ENCODE measurements at regions not wholly inside any gene's neighbourhood (a gene's known extent, or its start where the extent isn't known, plus 50 kb on each side); places are given as distances from the start of the nearest gene placed in this dataset.

GRCh38 chr13:82248762-82249161, 1633.5 kb downstream of the SLITRK1 start:
- H3K9me3 Mint-ChIP-seq (ENCODE audit: insufficient read depth), result peaks cover 12% of the 10 kb centered on the region
- H3K36me3 Mint-ChIP-seq (ENCODE audit: low read depth), result no peaks in the 10 kb centered on the region
- no peaks in the 10 kb centered on the region for H3K4me1 Mint-ChIP-seq (ENCODE audit: low read depth)
- DNase-seq, result no peak
- no peak for ATAC-seq
- H3K27me3 Mint-ChIP-seq (ENCODE audit: low read depth), result no peaks in the 10 kb centered on the region
- no peak overlapping the region for H3K4me3 Mint-ChIP-seq
- ChIA-PET CTCF (no interaction called here), POLR2A (no interaction called here)
- H3K27ac Mint-ChIP-seq, result no peak overlapping the region

GRCh38 chr13:82245860-82246259, 1636.4 kb downstream of the SLITRK1 start:
- no peak overlapping the region for H3K4me3 Mint-ChIP-seq
- H3K9me3 Mint-ChIP-seq (ENCODE audit: insufficient read depth), result no peaks in the 10 kb centered on the region
- H3K4me1 Mint-ChIP-seq (ENCODE audit: low read depth), result no peaks in the 10 kb centered on the region
- no peaks in the 10 kb centered on the region for H3K36me3 Mint-ChIP-seq (ENCODE audit: low read depth)
- ATAC-seq (no peak), DNase-seq (no peak)
- POLR2A ChIA-PET, result no interaction called here
- no peaks in the 10 kb centered on the region for H3K27me3 Mint-ChIP-seq (ENCODE audit: low read depth)
- H3K27ac Mint-ChIP-seq, result no peak overlapping the region
- CTCF ChIA-PET, result no interaction called here

GRCh38 chr13:82224806-82225205, 1657.5 kb downstream of the SLITRK1 start:
- H3K9me3 Mint-ChIP-seq (ENCODE audit: insufficient read depth), result peaks cover 22% of the 10 kb centered on the region
- no peaks in the 10 kb centered on the region for H3K4me1 Mint-ChIP-seq (ENCODE audit: low read depth)
- no peaks in the 10 kb centered on the region for H3K36me3 Mint-ChIP-seq (ENCODE audit: low read depth)
- no peak overlapping the region for H3K4me3 Mint-ChIP-seq
- ATAC-seq, result no peak
- no peaks in the 10 kb centered on the region for H3K27me3 Mint-ChIP-seq (ENCODE audit: low read depth)
- CTCF ChIA-PET, result no interaction called here
- POLR2A ChIA-PET, result no interaction called here
- H3K27ac Mint-ChIP-seq, result no peak overlapping the region
- DNase-seq, result no peak

GRCh38 chr13:82221621-82222020, 1660.7 kb downstream of the SLITRK1 start:
- POLR2A ChIA-PET, result no interaction called here
- Mint-ChIP-seq H3K9me3 (ENCODE audit: insufficient read depth) (peaks cover 16% of the 10 kb centered on the region), H3K4me3 (no peak overlapping the region), H3K4me1 (ENCODE audit: low read depth) (no peaks in the 10 kb centered on the region), H3K27me3 (ENCODE audit: low read depth) (no peaks in the 10 kb centered on the region), H3K36me3 (ENCODE audit: low read depth) (no peaks in the 10 kb centered on the region), H3K27ac (no peak overlapping the region)
- ATAC-seq, result no peak
- CTCF ChIA-PET, result no interaction called here
- no peak for DNase-seq

GRCh38 chr13:82220641-82221040, 1661.6 kb downstream of the SLITRK1 start:
- Mint-ChIP-seq H3K4me3 (no peak overlapping the region), H3K36me3 (ENCODE audit: low read depth) (no peaks in the 10 kb centered on the region), H3K4me1 (ENCODE audit: low read depth) (no peaks in the 10 kb centered on the region), H3K9me3 (ENCODE audit: insufficient read depth) (peaks cover 8% of the 10 kb centered on the region), H3K27ac (no peak overlapping the region), H3K27me3 (ENCODE audit: low read depth) (no peaks in the 10 kb centered on the region)
- ChIA-PET POLR2A (no interaction called here), CTCF (no interaction called here)
- ATAC-seq (no peak), DNase-seq (no peak)

- DNase-seq (no peak), ATAC-seq (no peak)
- Mint-ChIP-seq H3K27ac (no peak overlapping the region), H3K9me3 (ENCODE audit: insufficient read depth) (peaks cover 19% of the 10 kb centered on the region), H3K4me1 (ENCODE audit: low read depth) (no peaks in the 10 kb centered on the region), H3K36me3 (ENCODE audit: low read depth) (no peaks in the 10 kb centered on the region), H3K27me3 (ENCODE audit: low read depth) (no peaks in the 10 kb centered on the region), H3K4me3 (no peak overlapping the region)
- CTCF ChIA-PET, result no interaction called here
- POLR2A ChIA-PET, result no interaction called here
These were observed 1666.1 kb downstream of the SLITRK1 start for GRCh38 chr13:82216165-82216564.

- Mint-ChIP-seq H3K27me3 (ENCODE audit: low read depth) (no peaks in the 10 kb centered on the region), H3K4me3 (no peak overlapping the region), H3K36me3 (ENCODE audit: low read depth) (no peaks in the 10 kb centered on the region), H3K4me1 (ENCODE audit: low read depth) (no peaks in the 10 kb centered on the region), H3K9me3 (ENCODE audit: insufficient read depth) (peaks cover 19% of the 10 kb centered on the region), H3K27ac (no peak overlapping the region)
- POLR2A ChIA-PET, result no interaction called here
- CTCF ChIA-PET, result no interaction called here
- no peak for ATAC-seq
- DNase-seq, result no peak
These were observed 1667.9 kb downstream of the SLITRK1 start for GRCh38 chr13:82214341-82214740.

- Mint-ChIP-seq H3K36me3 (ENCODE audit: low read depth) (no peaks in the 10 kb centered on the region), H3K4me1 (ENCODE audit: low read depth) (no peaks in the 10 kb centered on the region), H3K27me3 (ENCODE audit: low read depth) (no peaks in the 10 kb centered on the region), H3K4me3 (no peak overlapping the region), H3K27ac (no peak overlapping the region), H3K9me3 (ENCODE audit: insufficient read depth) (peaks cover 19% of the 10 kb centered on the region)
- no peak for DNase-seq
- no peak for ATAC-seq
- POLR2A ChIA-PET, result no interaction called here
- CTCF ChIA-PET, result no interaction called here
These were observed 1676.0 kb downstream of the SLITRK1 start for GRCh38 chr13:82206241-82206640.

- DNase-seq, result no peak
- no peak for ATAC-seq
- CTCF ChIA-PET, result no interaction called here
- no peaks in the 10 kb centered on the region for H3K27me3 Mint-ChIP-seq (ENCODE audit: low read depth)
- peaks cover 29% of the 10 kb centered on the region for H3K9me3 Mint-ChIP-seq (ENCODE audit: insufficient read depth)
- H3K36me3 Mint-ChIP-seq (ENCODE audit: low read depth), result no peaks in the 10 kb centered on the region
- H3K4me1 Mint-ChIP-seq (ENCODE audit: low read depth), result no peaks in the 10 kb centered on the region
- no peak overlapping the region for H3K27ac Mint-ChIP-seq
- POLR2A ChIA-PET, result no interaction called here
- H3K4me3 Mint-ChIP-seq, result no peak overlapping the region
These were observed 1679.9 kb downstream of the SLITRK1 start for GRCh38 chr13:82202398-82202797.

- POLR2A ChIA-PET, result no interaction called here
- H3K27ac Mint-ChIP-seq, result no peak overlapping the region
- H3K27me3 Mint-ChIP-seq (ENCODE audit: low read depth), result no peaks in the 10 kb centered on the region
- no peak for ATAC-seq
- peaks cover 26% of the 10 kb centered on the region for H3K9me3 Mint-ChIP-seq (ENCODE audit: insufficient read depth)
- H3K36me3 Mint-ChIP-seq (ENCODE audit: low read depth), result no peaks in the 10 kb centered on the region
- no peaks in the 10 kb centered on the region for H3K4me1 Mint-ChIP-seq (ENCODE audit: low read depth)
- no peak for DNase-seq
- CTCF ChIA-PET, result no interaction called here
- H3K4me3 Mint-ChIP-seq, result no peak overlapping the region
These were observed 1686.2 kb downstream of the SLITRK1 start for GRCh38 chr13:82196087-82196486.

- Mint-ChIP-seq H3K27ac (no peak overlapping the region), H3K4me1 (ENCODE audit: low read depth) (no peaks in the 10 kb centered on the region), H3K9me3 (ENCODE audit: insufficient read depth) (peaks cover 15% of the 10 kb centered on the region), H3K27me3 (ENCODE audit: low read depth) (no peaks in the 10 kb centered on the region), H3K4me3 (no peak overlapping the region), H3K36me3 (ENCODE audit: low read depth) (no peaks in the 10 kb centered on the region)
- ATAC-seq (no peak), DNase-seq (no peak)
- ChIA-PET CTCF (no interaction called here), POLR2A (no interaction called here)
These were observed 1695.0 kb downstream of the SLITRK1 start for GRCh38 chr13:82187227-82187626.

- no peak overlapping the region for H3K27ac Mint-ChIP-seq
- no peaks in the 10 kb centered on the region for H3K36me3 Mint-ChIP-seq (ENCODE audit: low read depth)
- ATAC-seq (no peak), DNase-seq (no peak)
- no peaks in the 10 kb centered on the region for H3K27me3 Mint-ChIP-seq (ENCODE audit: low read depth)
- peaks cover 19% of the 10 kb centered on the region for H3K9me3 Mint-ChIP-seq (ENCODE audit: insufficient read depth)
- no peaks in the 10 kb centered on the region for H3K4me1 Mint-ChIP-seq (ENCODE audit: low read depth)
- no peak overlapping the region for H3K4me3 Mint-ChIP-seq
- CTCF ChIA-PET, result no interaction called here
- POLR2A ChIA-PET, result no interaction called here
These were observed 1705.5 kb downstream of the SLITRK1 start for GRCh38 chr13:82176751-82177150.

GRCh38 chr13:82165396-82166174, 1716.7 kb downstream of the SLITRK1 start:
- ATAC-seq (no peak), DNase-seq (no peak)
- Mint-ChIP-seq H3K4me1 (ENCODE audit: low read depth) (no peaks in the 10 kb centered on the region), H3K9me3 (ENCODE audit: insufficient read depth) (peaks cover 44% of the 10 kb centered on the region), H3K36me3 (ENCODE audit: low read depth) (no peaks in the 10 kb centered on the region), H3K27ac (no peak overlapping the region), H3K4me3 (no peak overlapping the region), H3K27me3 (ENCODE audit: low read depth) (no peaks in the 10 kb centered on the region)
- ChIA-PET CTCF (no interaction called here), POLR2A (no interaction called here)
